ENCODE measurements at regions not wholly inside any gene's neighbourhood (a gene's known extent, or its start where the extent isn't known, plus 50 kb on each side); places are given as distances from the start of the nearest gene placed in this dataset.

DNA sequence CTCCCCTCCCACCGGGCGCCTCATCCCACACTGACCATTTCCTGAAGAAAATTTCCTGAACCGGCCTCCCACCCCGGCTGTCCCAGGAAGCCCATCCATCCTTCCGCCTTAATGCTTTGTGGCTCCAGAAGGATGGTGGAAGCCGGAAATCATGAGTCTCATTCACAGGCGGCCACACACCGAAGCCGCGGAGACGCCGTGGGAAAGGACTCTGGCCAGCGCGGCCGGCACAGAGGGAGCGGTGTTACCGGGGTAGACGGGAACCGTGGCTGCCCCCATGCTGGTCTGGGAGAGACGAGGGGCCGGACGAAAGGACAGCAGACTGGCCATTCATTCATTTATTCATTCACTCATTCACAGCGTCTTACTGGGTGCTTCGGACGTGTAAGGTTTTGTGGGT, 326.8 kb downstream of the SEC14L1 start:
- peak overlapping the region in 9 of 10 donors; percentile 55 to 93 (median 71) for H3K27ac ChIP-seq
- H3K4me3 ChIP-seq: no peak overlapping the region
- peaks cover 35 to 94% (median 86%) of the 10 kb centered on the region in 9 donors for H3K4me1 ChIP-seq
- intact Hi-C loops (cut with DNase I): no loop called here
- H3K9me3 ChIP-seq: no peaks in the 10 kb centered on the region
- 57 to 58% methylated on average over 25 of the region's 25 CpGs for WGBS, 2 donors
- ATAC-seq: peak in 3 of 8 donors; percentile 4 to 17 (median 14)
- no peak for DNase-seq
- peaks cover 0 to 6% (median 0%) of the 10 kb centered on the region in 9 donors for H3K36me3 ChIP-seq
- no peaks in the 10 kb centered on the region for H3K27me3 ChIP-seq
- TF ChIP-seq, protein P1, sequence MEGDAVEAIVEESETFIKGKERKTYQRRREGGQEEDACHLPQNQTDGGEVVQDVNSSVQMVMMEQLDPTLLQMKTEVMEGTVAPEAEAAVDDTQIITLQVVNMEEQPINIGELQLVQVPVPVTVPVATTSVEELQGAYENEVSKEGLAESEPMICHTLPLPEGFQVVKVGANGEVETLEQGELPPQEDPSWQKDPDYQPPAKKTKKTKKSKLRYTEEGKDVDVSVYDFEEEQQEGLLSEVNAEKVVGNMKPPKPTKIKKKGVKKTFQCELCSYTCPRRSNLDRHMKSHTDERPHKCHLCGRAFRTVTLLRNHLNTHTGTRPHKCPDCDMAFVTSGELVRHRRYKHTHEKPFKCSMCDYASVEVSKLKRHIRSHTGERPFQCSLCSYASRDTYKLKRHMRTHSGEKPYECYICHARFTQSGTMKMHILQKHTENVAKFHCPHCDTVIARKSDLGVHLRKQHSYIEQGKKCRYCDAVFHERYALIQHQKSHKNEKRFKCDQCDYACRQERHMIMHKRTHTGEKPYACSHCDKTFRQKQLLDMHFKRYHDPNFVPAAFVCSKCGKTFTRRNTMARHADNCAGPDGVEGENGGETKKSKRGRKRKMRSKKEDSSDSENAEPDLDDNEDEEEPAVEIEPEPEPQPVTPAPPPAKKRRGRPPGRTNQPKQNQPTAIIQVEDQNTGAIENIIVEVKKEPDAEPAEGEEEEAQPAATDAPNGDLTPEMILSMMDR (IDR thresholded peaks at IDR 0.05): no peak

DNA sequence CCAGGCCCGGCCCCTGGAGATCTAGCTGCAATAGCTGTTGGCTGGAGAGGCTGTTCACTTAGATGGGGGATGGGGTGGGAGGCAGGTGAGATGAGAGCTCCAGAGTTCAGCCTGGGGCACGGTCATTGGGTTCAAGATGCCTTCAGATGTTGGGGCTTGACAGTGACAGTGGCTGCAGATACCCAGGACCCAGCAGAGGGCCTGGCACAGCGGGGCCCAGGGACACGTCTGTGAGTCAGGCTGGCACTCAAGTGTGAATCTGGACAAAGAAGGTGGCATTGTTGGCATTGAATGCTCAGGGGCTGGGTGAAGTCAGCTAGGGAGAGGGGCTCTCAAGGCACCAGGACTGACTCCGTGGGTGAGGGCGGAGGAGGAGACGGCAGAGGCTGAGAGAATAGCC, 328.1 kb downstream of the SEC14L1 start:
- ATAC-seq: no peak
- no peak for DNase-seq
- intact Hi-C loops (cut with DNase I): no loop called here
- TF ChIP-seq, protein P1 (IDR thresholded peaks at IDR 0.05): no peak
- Histone ChIP-seq H3K36me3 (peaks cover 0 to 12% (median 0%) of the 10 kb centered on the region in 9 donors), H3K27ac (peak overlapping the region in 3 of 10 donors; percentile 25 to 93 (median 85)), H3K9me3 (no peaks in the 10 kb centered on the region), H3K4me1 (peaks cover 41 to 94% (median 88%) of the 10 kb centered on the region in 9 donors), H3K27me3 (no peaks in the 10 kb centered on the region), H3K4me3 (no peak overlapping the region)
- 93 to 94% methylated on average over 7 of the region's 7 CpGs for WGBS, 2 donors

DNA sequence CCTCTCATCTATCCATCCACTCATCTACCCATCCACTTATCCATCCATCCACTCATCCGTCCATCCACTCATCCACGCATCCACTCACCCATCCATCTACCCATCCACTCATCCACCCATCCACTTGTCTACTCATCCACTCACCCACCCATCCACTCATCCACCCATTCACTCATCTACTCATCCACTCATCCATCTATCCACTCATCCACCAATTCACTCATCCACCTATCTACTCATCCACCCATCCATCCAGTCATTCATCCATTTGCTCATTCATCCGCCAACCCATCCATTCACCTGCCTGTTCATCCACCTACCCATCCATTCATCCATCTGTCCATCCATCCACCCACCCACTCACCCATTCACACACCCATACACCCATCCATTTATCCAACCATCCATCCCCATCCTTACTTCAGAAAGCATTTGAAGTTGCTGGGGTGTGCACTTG, 329.6 kb downstream of the SEC14L1 start:
- 94 to 99% methylated on average over 3 of the region's 3 CpGs for WGBS, 2 donors
- ATAC-seq (no peak), DNase-seq (no peak)
- Histone ChIP-seq H3K9me3 (no peaks in the 10 kb centered on the region), H3K36me3 (peaks cover 0 to 14% (median 0%) of the 10 kb centered on the region in 9 donors), H3K4me3 (no peak overlapping the region), H3K4me1 (peaks cover 37 to 94% (median 92%) of the 10 kb centered on the region in 9 donors), H3K27ac (peak overlapping the region in 5 of 10 donors; percentile 77 to 85 (median 81)), H3K27me3 (no peaks in the 10 kb centered on the region)
- intact Hi-C loops (cut with DNase I): loop anchor here in 3 of 10 donors (5.0 kb wide), 2 partner anchors 33 to 38 kb away; no protein-coding TSS in a partner anchor
- TF ChIP-seq, protein P1 (IDR thresholded peaks at IDR 0.05): no peak

DNA sequence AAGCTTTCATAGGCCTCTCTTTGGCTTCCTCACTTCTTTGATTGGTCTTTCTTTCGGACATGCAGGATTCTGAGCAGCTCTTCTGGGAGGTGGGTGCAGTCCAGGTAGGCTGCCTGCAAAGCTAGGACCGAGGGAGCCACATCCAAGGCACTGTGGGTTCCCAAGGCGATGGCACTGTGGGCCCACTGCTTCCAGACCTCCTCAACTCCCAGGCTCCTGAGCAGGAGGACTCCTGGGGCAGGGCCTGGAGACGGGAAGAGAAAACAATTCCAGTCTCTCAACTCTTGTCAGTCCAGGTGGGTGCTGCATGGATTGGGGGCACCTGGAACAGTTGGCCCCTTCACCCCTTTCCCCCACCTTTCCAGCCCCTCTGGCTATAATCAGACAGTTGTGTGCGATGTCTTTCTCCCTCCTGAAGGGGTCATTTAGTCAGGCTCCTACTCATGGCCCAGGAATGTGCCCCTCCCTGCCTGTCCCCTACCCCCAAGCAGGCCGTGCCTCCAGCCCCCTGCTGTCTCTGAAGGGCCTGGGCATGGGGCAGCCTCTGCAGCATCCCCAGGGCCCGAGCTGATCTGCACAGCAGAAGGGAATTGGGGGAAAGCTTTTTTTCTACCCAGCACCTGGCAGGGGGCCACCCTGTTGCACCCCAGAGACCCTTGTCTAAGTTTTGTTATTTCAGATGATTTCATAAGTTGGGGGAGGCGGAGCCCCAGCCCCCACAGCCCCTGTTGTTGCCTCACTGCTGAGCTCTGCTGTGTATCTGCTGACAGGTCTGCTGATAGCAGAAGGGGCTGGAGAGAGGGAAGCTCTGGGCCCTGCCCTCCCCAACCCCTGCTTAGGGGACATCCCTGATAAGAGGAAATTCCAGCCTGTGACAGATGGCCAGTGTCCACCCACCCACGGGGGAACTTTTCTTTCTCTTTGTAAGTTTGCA, 330.3 kb downstream of the SEC14L1 start:
- H3K27ac ChIP-seq: peak overlapping the region; percentile 17 to 88 (median 80)
- intact Hi-C loops (cut with DNase I): loop anchor here in 3 of 10 donors (5.0 kb wide), 2 partner anchors 34 to 39 kb away; no protein-coding TSS in a partner anchor
- 41 to 50% methylated on average over 9 of the region's 9 CpGs for WGBS, 2 donors
- no peaks in the 10 kb centered on the region for H3K9me3 ChIP-seq
- peaks cover 37 to 96% (median 92%) of the 10 kb centered on the region in 9 donors for H3K4me1 ChIP-seq
- peak overlapping the region in 5 of 10 donors; percentile 1 to 15 (median 6) for H3K4me3 ChIP-seq
- peak; percentile 73 to 91 (median 86) for ATAC-seq
- no peaks in the 10 kb centered on the region for H3K27me3 ChIP-seq
- TF ChIP-seq, protein P1 (IDR thresholded peaks at IDR 0.05): no peak
- peaks cover 0 to 14% (median 0%) of the 10 kb centered on the region in 9 donors for H3K36me3 ChIP-seq
- DNase-seq: peak; percentile 64 to 70
